ENCODE measurements at regions not wholly inside any gene's neighbourhood (a gene's known extent, or its start where the extent isn't known, plus 50 kb on each side); places are given as distances from the start of the nearest gene placed in this dataset.
"Not testable (repeated sequence)": the region's sequence is repeated elsewhere in the genome, so short reads cannot be mapped to it uniquely, and the experiment has no call there.

- DNase-seq: not testable (repeated sequence)
These were observed 138.5 kb downstream of the OR2B2 start for GRCh38 chr6:27773542-27774263.

DNA sequence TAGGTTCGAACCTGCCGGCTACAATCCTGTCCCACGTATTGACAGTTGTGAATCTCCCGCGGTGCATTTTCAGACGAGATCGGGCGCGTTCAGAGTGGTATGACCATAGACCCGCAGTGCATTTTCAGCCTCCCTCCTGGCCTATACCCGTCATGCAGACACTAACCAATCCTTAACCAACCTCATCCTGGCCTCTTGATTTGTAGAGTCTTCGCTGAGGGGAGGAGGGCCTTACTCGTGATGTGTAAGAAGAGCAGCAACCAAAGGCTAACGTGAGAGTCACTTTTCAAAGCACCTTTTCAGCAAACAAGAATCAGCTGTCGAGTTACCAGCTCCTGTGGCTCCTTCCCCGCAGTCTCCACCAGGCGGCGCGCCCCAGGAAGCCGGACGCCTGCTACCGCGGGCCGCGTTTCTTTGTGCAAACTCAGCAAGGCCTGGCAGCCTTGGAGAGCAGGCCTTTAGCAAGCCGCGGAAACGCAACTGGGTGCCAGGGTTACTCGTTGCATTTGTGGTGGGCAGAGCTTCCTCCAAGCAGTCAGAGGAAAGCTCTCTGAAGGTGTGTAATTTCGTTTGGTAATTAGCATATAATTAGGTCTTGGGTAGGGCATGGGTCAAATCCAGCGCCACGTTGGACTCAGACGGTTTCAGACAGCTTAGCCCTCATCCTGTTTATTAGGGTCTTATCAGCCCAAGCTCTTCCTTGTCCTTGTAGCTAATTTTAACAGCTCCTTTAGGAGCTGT, 139.8 kb downstream of the OR2B2 start:
- peak; percentile 70 to 74 for DNase-seq

GRCh38 chr6:27771235-27771634, 141.0 kb downstream of the OR2B2 start:
- no peak for DNase-seq

DNA sequence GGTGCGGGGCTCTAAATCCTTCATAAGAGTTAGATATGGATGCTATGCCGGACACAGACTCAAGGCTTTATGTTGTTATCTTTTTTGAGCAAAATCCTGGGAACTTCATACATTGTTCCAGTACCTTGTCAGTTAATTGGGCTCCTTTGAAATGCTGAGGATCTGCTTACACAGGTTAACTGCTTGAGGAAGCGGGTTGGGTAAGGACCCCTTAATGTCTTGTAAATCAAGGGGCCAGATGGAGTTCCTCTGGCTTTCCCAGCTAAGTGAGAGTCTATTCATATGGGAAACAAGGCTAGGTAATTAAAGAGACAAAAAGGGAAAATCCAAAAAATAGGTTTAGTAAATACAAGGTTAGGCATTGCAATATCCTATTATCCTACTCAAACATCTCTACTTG, 141.5 kb downstream of the OR2B2 start:
- DNase-seq: no peak

DNA sequence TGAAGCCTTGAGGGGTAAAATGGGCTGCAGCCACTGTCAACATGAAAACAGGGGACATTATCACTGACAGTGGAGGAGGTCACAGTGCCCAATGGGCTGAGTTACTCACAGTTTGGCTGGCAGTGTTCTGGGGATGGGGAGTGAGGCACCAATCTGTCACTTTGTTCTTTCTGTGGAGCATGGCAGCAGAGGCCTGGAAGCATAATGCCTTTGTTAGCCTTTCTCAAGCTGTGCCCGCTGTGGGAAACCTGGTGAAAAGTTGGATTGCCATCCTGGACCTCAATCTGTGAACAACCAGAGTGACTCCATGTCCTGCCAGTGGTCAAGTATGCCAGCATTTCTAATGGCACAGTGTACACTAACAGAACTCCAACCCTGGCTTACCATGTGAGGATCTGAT, 143.6 kb downstream of the OR2B2 start:
- no peak for DNase-seq

GRCh38 chr6:27767851-27768250, 144.3 kb downstream of the OR2B2 start:
- no peak for DNase-seq

DNA sequence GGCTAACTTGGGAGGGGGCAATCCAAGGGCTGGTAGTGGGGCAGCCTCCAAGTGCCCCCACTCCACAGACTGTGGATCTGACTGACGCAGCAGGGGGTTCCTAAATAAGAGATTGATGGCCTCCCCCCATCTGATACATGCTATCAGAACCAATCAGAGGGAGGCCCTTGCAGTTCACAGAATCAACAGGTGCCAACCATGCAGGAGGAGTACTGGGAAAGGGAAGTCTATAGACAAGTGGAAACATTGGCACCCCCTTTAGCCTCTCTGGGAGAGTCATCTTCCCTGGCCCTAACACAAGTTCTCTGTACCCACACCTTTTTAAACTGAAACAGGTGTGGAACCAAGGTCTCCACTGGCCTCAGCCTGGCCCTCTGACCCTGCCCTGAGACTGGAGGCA, 145.8 kb downstream of the OR2B2 start:
- no peak for DNase-seq

DNA sequence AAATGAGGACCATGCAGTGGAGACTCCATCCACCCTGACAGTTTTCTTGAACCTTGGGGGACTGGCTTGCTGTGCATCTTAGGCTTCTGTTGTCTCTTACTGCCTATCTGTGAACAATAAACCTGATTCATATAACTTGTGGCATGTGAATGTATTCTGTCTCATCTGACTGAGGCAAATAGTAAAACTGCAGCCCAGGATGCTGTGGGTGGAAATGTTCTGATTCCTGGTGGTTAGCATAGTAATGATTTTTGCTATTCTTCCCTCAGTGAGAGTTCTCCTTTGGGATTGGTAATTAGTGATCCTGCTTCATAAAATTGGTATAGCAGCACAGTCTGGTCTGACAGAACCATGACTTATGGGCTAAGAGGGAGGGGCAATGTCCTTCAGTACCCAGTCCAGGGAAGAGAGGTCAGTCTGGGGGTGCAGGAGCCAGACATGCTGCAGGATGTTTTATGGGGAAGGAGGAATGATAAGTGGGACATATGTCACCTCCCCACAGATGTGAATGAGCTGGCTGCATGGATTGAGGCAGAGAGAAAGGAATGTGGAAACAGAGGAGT, 147.1 kb downstream of the OR2B2 start:
- DNase-seq: no peak

DNA sequence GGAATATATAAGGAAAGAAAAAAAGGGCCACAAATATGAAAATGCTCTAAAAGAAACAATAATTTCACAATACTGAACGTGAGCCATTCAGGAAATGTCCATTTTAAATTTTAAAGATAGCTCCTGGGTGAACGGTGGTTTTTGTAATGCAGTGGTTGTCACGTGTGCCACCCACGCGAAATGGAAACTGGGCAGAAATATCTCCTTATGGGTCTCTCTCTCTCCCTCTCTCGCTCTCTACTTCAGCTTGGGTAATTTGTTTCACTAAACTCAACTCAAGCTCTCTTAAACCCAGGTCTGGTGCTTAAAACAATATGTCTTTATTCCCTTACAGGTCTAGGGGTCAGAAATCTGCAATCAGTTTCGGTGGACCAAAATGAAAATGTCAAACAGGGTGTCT, 150.8 kb downstream of the OR2B2 start:
- no peak for DNase-seq

DNA sequence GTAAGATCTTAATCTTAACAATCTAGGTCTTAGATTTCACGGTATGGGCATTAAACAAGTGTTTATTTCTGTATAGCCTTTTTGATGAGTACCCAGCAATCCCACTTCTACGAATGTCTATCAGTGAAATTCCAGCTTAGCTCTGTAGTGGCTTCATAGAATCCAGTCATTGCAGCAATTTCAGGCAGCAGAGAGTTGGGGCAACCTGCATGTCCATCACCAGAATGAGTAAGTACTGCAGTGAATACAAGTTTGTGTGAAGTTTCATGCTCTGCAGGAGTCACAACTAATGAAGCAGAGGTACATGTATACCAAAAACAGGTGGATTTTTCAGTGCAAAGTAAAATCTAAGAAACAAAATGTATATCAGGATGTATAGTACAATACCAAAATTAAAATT, 151.7 kb downstream of the OR2B2 start:
- no peak for DNase-seq

GRCh38 chr6:27759930-27760329, 152.3 kb downstream of the OR2B2 start:
- DNase-seq: no peak

DNA sequence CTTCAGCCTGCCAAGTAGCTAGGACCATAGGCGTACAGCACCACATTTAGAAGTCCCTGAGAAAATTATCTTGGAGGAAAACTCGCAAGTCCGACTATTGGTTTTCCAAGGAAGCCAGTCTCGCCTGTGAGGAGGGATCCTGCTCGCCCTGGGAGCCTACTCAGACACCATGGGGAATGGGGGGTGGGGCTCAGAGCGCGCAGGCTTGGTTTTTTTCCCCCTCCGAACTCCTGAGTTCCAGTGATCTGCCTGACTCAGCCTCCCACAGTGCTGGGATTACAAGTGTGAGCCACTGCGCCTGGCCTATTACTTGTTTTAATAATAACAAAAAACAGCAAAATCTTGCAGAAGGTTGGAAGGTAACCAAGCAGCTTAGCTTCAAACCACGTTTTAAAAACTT, 153.7 kb downstream of the OR2B2 start:
- DNase-seq: no peak

DNA sequence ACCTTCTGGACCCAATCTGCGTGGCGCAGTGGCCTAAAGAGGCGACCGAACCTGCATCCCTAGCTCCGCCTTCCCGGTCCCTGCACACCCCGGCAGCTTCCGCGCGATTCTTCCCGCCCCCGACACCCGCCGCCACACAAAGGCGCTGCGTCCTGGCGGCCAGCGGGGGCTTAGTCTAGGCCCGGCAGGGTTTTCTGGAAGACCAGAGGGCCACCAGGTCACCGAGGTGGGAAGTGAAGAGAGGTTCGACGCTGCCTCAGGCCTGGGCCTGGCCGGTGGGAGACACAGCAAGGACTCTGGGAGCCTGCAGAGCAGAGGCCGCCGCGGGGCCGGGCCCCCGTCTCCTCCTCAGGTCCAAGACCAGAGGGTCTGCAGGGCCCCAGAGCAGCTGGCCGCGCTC, 154.9 kb downstream of the OR2B2 start:
- DNase-seq: peak in 1 of 2 donors; percentile 42

DNA sequence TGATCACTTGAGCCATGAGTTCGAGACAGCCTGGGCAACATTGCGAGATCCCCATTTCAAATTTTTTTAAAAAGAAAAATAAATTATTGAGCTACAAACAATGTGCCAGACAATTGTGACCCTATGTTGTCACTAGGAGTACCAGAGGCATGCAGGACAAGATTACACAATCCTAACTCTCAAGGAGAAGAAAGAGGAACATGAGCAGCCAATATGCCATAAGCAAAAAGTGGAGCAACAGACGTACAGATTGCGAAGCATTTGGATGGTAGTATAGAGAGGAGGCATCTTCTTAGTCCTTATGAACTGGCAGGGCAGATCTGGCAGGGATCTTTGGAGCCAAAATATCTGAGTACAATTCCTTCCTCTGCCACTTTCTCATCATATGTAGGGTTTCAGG, 156.4 kb downstream of the OR2B2 start:
- no peak for DNase-seq

DNA sequence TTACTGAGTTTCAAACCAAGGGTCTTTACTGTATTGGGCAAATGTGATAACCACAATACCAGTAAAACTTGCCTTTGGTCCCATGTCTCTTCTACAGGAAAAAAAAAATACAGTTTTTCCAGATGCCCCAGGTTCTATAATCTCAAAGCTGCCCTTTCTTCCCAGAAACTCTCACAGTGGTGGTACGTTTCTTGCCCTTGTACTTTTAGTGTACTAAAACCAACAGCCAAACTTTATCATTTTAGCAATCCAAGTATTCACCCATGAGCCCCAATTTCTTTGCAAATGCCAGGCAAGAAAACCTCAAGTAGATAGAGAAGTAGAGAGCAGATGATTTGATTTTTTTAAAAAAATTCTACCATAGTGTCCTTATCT, 157.8 kb downstream of the OR2B2 start:
- DNase-seq: no peak

DNA sequence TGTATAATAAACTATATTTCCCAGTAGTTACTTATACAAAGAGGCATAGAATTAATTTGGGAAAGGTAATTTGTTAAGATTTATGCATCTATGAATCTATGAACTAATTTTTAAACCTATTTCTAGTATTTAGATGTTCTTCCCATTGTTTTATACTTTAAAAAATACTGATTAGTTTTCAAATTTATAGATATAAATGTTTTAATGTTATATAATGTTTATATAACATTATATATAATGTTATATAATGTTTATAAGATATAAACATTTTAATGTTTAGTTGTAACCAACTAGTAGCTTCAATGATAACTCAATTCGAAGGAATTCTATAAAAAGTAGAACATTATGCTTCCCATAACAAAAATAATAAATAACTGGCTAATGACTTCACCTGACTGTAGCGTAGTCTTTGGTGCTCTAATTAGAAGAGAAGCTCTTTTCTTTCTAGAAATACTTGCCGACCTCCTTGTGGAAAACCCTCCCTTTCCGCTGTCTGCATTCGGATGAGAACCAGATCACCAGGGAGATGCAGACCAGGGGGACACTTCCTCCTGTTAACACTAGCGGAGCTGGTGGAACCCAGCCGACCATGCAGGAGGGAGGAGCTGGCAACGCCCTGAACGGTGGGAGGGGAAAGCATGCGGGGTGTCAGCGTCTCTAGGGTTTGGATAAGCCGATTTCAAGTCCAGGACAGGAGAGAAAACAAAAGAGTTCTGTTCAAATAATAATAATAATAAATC, 158.4 kb downstream of the OR2B2 start:
- peak; percentile 48 to 77 for DNase-seq

DNA sequence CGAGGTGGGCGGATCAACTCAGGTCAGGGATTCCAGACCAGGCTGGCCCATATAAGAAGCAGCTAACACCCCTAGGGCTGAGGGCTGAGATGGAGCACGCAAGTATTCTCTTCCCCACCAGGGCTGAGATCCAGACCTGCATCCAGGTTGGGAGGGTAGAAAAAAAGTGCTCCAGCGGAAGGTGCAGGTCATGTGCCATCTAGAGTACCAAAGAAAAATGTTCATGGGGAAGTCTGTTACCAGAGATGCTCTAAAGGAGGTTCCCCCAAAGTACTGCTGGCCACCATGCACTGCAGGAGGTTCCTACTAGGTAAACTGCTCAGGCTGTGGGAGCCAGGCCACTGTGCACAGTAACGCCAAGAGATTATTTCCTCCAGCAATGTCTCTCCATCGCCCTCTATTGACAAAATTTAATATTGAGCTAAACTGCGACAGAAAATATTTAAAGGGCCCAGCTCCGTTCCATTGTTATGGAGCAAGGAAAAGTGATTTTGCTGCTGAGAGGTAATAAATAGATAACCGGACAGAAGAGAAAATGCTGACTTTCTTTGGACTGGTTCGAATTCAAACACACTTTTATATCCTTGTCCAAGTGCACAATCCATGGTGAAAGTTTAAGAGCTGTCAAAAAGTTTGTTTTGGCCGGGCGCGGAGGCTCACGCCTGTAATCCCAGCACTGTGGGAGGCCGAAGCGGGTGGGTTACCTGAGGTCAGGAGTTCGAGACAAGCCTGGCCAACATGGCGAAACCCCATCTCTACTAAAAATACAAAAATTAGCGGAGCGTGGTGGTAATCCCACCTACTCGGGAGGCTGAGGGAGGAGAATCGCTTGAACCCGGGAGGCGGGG, 159.9 kb downstream of the OR2B2 start:
- peak; percentile 76 to 86 for DNase-seq

GRCh38 chr6:27748661-27749060, 163.5 kb downstream of the OR2B2 start:
- no peak for DNase-seq

DNA sequence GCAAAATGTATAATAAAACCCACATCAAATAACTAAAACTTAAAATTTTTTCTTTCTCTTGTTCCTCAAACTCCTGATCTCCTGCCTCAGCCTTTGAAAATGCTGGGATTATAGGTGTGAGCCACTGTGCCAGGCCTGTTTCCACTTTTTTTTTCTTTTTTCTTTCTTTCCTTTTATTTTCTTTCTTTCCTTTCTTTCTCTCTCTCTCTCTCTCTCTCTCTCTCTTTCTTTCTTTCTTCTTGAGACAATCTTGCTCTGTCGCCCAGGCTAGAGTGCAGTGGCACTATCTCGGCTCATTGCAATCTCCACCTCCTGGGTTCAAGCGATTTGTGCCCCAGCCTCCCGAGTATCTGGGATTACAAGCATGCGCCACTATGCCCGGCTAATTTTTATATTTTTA, 164.6 kb downstream of the OR2B2 start:
- no peak for DNase-seq

DNA sequence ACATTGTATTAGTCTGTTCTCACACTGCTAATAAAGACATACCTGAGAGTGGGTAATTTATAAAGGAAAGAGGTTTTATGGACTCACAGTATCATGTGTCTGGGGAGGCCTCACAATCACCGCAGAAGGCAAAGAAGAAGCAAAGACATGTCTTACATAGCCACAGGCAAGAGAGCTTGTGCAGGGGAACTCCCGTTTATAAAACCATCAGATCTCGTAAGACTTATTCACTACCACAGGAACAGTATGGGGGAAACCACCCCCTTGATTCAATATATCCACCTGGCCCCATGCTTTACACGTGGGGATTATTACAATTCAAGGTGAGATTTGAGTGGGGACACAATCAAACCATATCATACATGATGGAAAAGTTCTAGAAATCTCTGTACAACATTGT, 165.3 kb downstream of the OR2B2 start:
- DNase-seq: not testable (repeated sequence)

GRCh38 chr6:27743787-27744186, 168.4 kb downstream of the OR2B2 start:
- no peak for DNase-seq

Measured in right lung (tissue), 2 donors.